SU-DHL-6 (cell line): ENCODE measurements at regions not wholly inside any gene's neighbourhood (a gene's known extent, or its start where the extent isn't known, plus 50 kb on each side); places are given as distances from the start of the nearest gene placed in this dataset.

Experiments used
- EZH2phosphoT487 ChIP-seq: fragments of 200-600 bp; sonication (generic), shearing (Covaris generic); conservative IDR thresholded peaks from 2 replicates; pipeline ENCODE4 v1.6.1; 2018; ENCODE audit warnings: mild to moderate bottlenecking, antibody characterized with exemption, low read length, moderate library complexity, mixed read lengths
- TF ChIP-seq, protein P1 (sequence below): fragments of 200-600 bp; sonication (generic); IDR thresholded peaks from one replicate; pipeline ENCODE4 v1.5.1; 2017; ENCODE audit warnings: antibody characterized with exemption, mild to moderate bottlenecking, low read length, moderate library complexity; ENCODE audit not compliant: insufficient read depth, poor library complexity, severe bottlenecking

DNA sequence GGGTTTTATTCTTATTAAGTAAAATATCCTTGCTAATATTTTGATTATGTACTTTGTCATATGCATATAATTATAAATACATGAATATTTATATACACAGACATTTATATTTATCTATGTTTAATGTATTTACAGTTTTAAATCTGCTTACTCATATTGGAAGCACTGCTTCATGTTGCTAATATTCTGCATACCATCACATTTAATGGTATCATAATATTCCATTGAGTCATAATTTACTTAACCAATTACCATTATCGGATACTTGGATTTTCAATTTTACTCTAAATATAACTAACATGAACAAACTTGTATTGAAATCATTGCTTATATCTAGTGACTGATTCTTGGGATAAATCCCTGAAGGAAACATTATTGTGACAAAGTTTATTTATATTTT, 155.2 kb downstream of the MBL2 start:
- TF ChIP-seq, protein P1, sequence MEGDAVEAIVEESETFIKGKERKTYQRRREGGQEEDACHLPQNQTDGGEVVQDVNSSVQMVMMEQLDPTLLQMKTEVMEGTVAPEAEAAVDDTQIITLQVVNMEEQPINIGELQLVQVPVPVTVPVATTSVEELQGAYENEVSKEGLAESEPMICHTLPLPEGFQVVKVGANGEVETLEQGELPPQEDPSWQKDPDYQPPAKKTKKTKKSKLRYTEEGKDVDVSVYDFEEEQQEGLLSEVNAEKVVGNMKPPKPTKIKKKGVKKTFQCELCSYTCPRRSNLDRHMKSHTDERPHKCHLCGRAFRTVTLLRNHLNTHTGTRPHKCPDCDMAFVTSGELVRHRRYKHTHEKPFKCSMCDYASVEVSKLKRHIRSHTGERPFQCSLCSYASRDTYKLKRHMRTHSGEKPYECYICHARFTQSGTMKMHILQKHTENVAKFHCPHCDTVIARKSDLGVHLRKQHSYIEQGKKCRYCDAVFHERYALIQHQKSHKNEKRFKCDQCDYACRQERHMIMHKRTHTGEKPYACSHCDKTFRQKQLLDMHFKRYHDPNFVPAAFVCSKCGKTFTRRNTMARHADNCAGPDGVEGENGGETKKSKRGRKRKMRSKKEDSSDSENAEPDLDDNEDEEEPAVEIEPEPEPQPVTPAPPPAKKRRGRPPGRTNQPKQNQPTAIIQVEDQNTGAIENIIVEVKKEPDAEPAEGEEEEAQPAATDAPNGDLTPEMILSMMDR = no peak
- no peak for TF ChIP-seq EZH2phosphoT487
